IPS DF 19.7 (cell line): ENCODE measurements at regions not wholly inside any gene's neighbourhood (a gene's known extent, or its start where the extent isn't known, plus 50 kb on each side); places are given as distances from the start of the nearest gene placed in this dataset.

Experiments used
- DNase-seq: peaks from one replicate; pipeline ENCODE4 v3.0.0-alpha.2; 2013; ENCODE audit warnings: low read depth, low spot score

GRCh38 chr4:14608630-14609029, 393.7 kb upstream of the CPEB2 start:
- no peak for DNase-seq

GRCh38 chr4:14614840-14615239, 387.4 kb upstream of the CPEB2 start:
- DNase-seq = no peak

GRCh38 chr4:14615671-14616070, 386.6 kb upstream of the CPEB2 start:
- DNase-seq = no peak

- no peak for DNase-seq
These were observed 381.6 kb upstream of the CPEB2 start for GRCh38 chr4:14620567-14621141.

GRCh38 chr4:14621731-14622463, 380.4 kb upstream of the CPEB2 start:
- DNase-seq = no peak

GRCh38 chr4:14627038-14627437, 375.2 kb upstream of the CPEB2 start:
- DNase-seq = no peak

- DNase-seq = no peak
These were observed 370.4 kb upstream of the CPEB2 start for GRCh38 chr4:14631806-14632440.

GRCh38 chr4:14636563-14636962, 365.7 kb upstream of the CPEB2 start:
- no peak for DNase-seq

- DNase-seq = no peak
These were observed 361.8 kb upstream of the CPEB2 start for GRCh38 chr4:14640476-14640875.

GRCh38 chr4:14641871-14642270, 360.4 kb upstream of the CPEB2 start:
- DNase-seq = no peak

- DNase-seq = no peak
These were observed 357.6 kb upstream of the CPEB2 start for GRCh38 chr4:14644580-14645282.

GRCh38 chr4:14646831-14647230, 355.4 kb upstream of the CPEB2 start:
- DNase-seq = no peak

GRCh38 chr4:14650127-14650526, 352.2 kb upstream of the CPEB2 start:
- DNase-seq = no peak

- no peak for DNase-seq
These were observed 349.8 kb upstream of the CPEB2 start for GRCh38 chr4:14652522-14652921.

- DNase-seq = no peak
These were observed 348.9 kb upstream of the CPEB2 start for GRCh38 chr4:14653338-14653737.

GRCh38 chr4:14659286-14659685, 343.0 kb upstream of the CPEB2 start:
- DNase-seq = no peak

GRCh38 chr4:14667624-14668151, 334.6 kb upstream of the CPEB2 start:
- no peak for DNase-seq

- no peak for DNase-seq
These were observed 334.0 kb upstream of the CPEB2 start for GRCh38 chr4:14668296-14668695.

GRCh38 chr4:14669371-14669770, 332.9 kb upstream of the CPEB2 start:
- DNase-seq = no peak

GRCh38 chr4:14671146-14671545, 331.1 kb upstream of the CPEB2 start:
- no peak for DNase-seq

GRCh38 chr4:14675279-14675985, 326.8 kb upstream of the CPEB2 start:
- no peak for DNase-seq

- DNase-seq = no peak
These were observed 322.4 kb upstream of the CPEB2 start for GRCh38 chr4:14679906-14680305.
